Caco-2 (cell line): ENCODE measurements at regions not wholly inside any gene's neighbourhood (a gene's known extent, or its start where the extent isn't known, plus 50 kb on each side); places are given as distances from the start of the nearest gene placed in this dataset.

Experiments
- BruUV-seq: library from RNA; stranded (reverse); fragments of 400-500 nt; replicated peaks from 2 replicates; lab custom pipeline; 2021; lab: Mats Ljungman, UMichigan
- CTCF ChIA-PET: fragments of 300-600 bp; sonication (Branson Sonifier 250); formaldehyde crosslinking; loops from one replicate; lab custom pipeline; 2022; ENCODE audit warnings: antibody characterized with exemption; lab: Charles Lee
- POLR2A ChIA-PET: fragments of 300-600 bp; sonication (Branson Sonifier 250); formaldehyde crosslinking; loops from one replicate; lab custom pipeline; 2022; ENCODE audit warnings: antibody characterized with exemption; lab: Charles Lee
- DNase-seq, 2 experiments: peaks; one replicate each; pipeline versions ENCODE4 v3.0.0 to v3.0.0-alpha.2; 2020 to 2022
- H3K27me3 ChIP-seq: replicated peaks from 2 replicates; pipeline ENCODE4 v1.6.0; 2011; ENCODE audit warnings: low read length; ENCODE audit not compliant: control insufficient read depth, insufficient read depth
- H3K36me3 ChIP-seq: 2 replicates; pipeline ENCODE4 v1.5.1; 2011; ENCODE audit warnings: low read length; ENCODE audit not compliant: control insufficient read depth, insufficient read depth
- H3K4me1 ChIP-seq: fragments of 250-450 bp; sonication (Bioruptor Pico); 2 replicates; pipeline ENCODE4 v1.5.1; 2020; ENCODE audit warnings: mild to moderate bottlenecking
- H3K4me3 ChIP-seq: 2 replicates; pipeline ENCODE4 v1.5.1; 2011; ENCODE audit warnings: low read depth, mild to moderate bottlenecking, control low read depth, low read length
- H3K9me3 ChIP-seq: fragments of 250-450 bp; sonication (Bioruptor Pico); 2 replicates; pipeline ENCODE4 v1.5.1; 2020; ENCODE audit warnings: mild to moderate bottlenecking, moderate library complexity
- H3K27ac Mint-ChIP-seq: one replicate; pipeline ENCODE4 v1.8.0; 2022; ENCODE audit warnings: mixed read lengths; ENCODE audit not compliant: unreplicated experiment
- H3K27me3 Mint-ChIP-seq: one replicate; pipeline ENCODE4 v1.8.0; 2022; ENCODE audit warnings: mixed read lengths; ENCODE audit not compliant: insufficient read depth, unreplicated experiment
- H3K36me3 Mint-ChIP-seq: one replicate; pipeline ENCODE4 v1.8.0; 2022; ENCODE audit warnings: mild to moderate bottlenecking, mixed read lengths; ENCODE audit not compliant: insufficient read depth, unreplicated experiment
- H3K4me1 Mint-ChIP-seq: one replicate; pipeline ENCODE4 v1.8.0; 2022; ENCODE audit warnings: low read depth, mixed read lengths; ENCODE audit not compliant: unreplicated experiment
- H3K4me3 Mint-ChIP-seq: one replicate; pipeline ENCODE4 v1.8.0; 2022; ENCODE audit warnings: mild to moderate bottlenecking, moderate library complexity, mixed read lengths; ENCODE audit not compliant: unreplicated experiment
- H3K9me3 Mint-ChIP-seq: one replicate; pipeline ENCODE4 v1.8.0; 2022; ENCODE audit warnings: mixed read lengths; ENCODE audit not compliant: unreplicated experiment
- intact Hi-C: fragments of 100-400 bp; cut with micrococcal nuclease; formaldehyde crosslinking; loops from one replicate; pipeline ENCODE4 v1.10.0; 2022; ENCODE audit not compliant: unreplicated experiment
- TF ChIP-seq, protein P1 (sequence below), 2 experiments: fragments of 200-600 bp in 1 of 2; IDR thresholded peaks; 1 replicate in 1 of 2; 2 replicates in 1 of 2; pipeline versions ENCODE4 v1.5.1 to v1.8.0; 2011 to 2022; ENCODE audit warnings: antibody characterized with exemption in 1 of 2, control low read depth in 1 of 2, inconsistent platforms in 1 of 2, low read depth in 1 of 2, low read length in 1 of 2, mild to moderate bottlenecking in 1 of 2, moderate library complexity in 1 of 2; ENCODE audit not compliant: insufficient read depth in 1 of 2, severe bottlenecking in 1 of 2, unreplicated experiment in 1 of 2

DNA sequence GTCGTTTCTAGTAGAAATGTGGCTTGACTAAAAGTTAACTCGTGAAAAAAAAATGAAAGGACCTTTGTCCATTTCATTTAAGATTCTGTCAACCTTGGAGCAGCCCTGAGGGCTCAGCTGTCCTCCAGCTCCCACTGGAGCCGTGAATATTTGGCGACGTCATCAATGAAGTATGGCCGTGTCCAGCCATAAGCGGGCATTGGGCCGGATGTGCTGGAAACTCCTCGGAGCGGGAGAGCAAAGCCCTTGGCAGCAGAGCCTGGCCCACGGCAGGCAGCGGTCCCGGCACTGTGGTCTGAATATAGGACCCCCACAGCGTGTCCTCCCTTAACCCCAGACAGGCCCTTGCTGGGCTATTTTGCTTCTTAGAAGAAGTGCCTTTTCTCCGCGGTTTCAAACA lies 50.0 kb downstream of the JAKMIP3 start:
- ChIA-PET POLR2A (no interaction called here), CTCF (no interaction called here)
- H3K27me3 Mint-ChIP-seq, result no peaks in the 10 kb centered on the region
- H3K27ac Mint-ChIP-seq, result no peak overlapping the region
- no peaks in the 10 kb centered on the region for H3K9me3 ChIP-seq
- peaks cover 24% of the 10 kb centered on the region for H3K4me1 Mint-ChIP-seq
- intact Hi-C loops, result no loop called here
- BruUV-seq, result no TSS peak
- no peak for DNase-seq
- H3K4me3 Mint-ChIP-seq, result no peak overlapping the region
- H3K4me1 ChIP-seq, result peaks cover 29% of the 10 kb centered on the region
- TF ChIP-seq, protein P1, sequence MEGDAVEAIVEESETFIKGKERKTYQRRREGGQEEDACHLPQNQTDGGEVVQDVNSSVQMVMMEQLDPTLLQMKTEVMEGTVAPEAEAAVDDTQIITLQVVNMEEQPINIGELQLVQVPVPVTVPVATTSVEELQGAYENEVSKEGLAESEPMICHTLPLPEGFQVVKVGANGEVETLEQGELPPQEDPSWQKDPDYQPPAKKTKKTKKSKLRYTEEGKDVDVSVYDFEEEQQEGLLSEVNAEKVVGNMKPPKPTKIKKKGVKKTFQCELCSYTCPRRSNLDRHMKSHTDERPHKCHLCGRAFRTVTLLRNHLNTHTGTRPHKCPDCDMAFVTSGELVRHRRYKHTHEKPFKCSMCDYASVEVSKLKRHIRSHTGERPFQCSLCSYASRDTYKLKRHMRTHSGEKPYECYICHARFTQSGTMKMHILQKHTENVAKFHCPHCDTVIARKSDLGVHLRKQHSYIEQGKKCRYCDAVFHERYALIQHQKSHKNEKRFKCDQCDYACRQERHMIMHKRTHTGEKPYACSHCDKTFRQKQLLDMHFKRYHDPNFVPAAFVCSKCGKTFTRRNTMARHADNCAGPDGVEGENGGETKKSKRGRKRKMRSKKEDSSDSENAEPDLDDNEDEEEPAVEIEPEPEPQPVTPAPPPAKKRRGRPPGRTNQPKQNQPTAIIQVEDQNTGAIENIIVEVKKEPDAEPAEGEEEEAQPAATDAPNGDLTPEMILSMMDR (IDR thresholded peaks at IDR 0.05; ENCODE audit: insufficient read depth in 1 of 2, low read depth in 1 of 2, low read length in 1 of 2, severe bottlenecking in 1 of 2, unreplicated experiment in 1 of 2), result no peak
- no peaks in the 10 kb centered on the region for H3K9me3 Mint-ChIP-seq
- H3K36me3 ChIP-seq, result no peaks in the 10 kb centered on the region
- no peak overlapping the region for H3K4me3 ChIP-seq
- H3K27me3 ChIP-seq, result no peaks in the 10 kb centered on the region
- H3K36me3 Mint-ChIP-seq, result no peaks in the 10 kb centered on the region

- H3K36me3 ChIP-seq, result no peaks in the 10 kb centered on the region
- no peak for DNase-seq
- CTCF ChIA-PET, result interaction anchor here (0.7 kb wide), 1 partner anchor 74 kb away, joined by 4 read pairs; no protein-coding TSS in a partner anchor
- TF ChIP-seq, protein P1 (IDR thresholded peaks at IDR 0.05; ENCODE audit: insufficient read depth in 1 of 2, low read depth in 1 of 2, low read length in 1 of 2, severe bottlenecking in 1 of 2, unreplicated experiment in 1 of 2), result no peak
- H3K4me3 ChIP-seq, result no peak overlapping the region
- H3K27me3 Mint-ChIP-seq, result no peaks in the 10 kb centered on the region
- no peak overlapping the region for H3K27ac Mint-ChIP-seq
- peaks cover 29% of the 10 kb centered on the region for H3K4me1 ChIP-seq
- H3K4me1 Mint-ChIP-seq, result peaks cover 19% of the 10 kb centered on the region
- H3K9me3 ChIP-seq, result no peaks in the 10 kb centered on the region
- H3K9me3 Mint-ChIP-seq, result no peaks in the 10 kb centered on the region
- intact Hi-C loops, result no loop called here
- POLR2A ChIA-PET, result no interaction called here
- BruUV-seq, result no TSS peak
- H3K36me3 Mint-ChIP-seq, result no peaks in the 10 kb centered on the region
- no peaks in the 10 kb centered on the region for H3K27me3 ChIP-seq
- H3K4me3 Mint-ChIP-seq, result no peak overlapping the region
These were observed 51.4 kb downstream of the JAKMIP3 start for GRCh38 chr10:132117146-132117545.

DNA sequence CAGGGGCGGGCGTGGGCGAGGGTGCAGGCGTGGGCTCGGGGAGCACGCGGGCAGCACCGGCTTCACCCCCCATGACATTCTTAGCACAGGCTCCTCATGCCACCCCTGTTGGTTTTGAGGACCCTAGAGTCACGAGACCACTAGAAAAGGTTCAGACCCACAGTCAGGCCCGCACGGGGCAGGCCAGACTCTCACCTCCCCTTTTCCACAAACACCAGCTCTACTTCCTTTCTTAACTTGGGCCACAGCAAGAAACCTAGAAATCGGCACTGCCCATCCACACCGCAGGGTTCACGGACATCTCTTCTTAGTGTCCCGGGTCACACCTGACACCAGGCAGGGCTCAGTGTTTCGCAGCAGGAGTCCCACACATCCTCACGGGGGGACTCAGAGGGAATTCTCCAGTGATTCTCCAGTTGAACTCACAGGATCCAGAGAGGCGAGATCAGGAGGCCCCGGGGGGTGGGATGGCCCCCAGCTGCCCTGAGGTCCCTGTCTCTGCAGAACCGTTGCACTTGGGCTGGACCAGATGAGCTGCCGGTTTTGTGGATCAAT lies 52.0 kb downstream of the JAKMIP3 start:
- no peak for DNase-seq
- TF ChIP-seq, protein P1 (IDR thresholded peaks at IDR 0.05; ENCODE audit: insufficient read depth in 1 of 2, low read depth in 1 of 2, low read length in 1 of 2, severe bottlenecking in 1 of 2, unreplicated experiment in 1 of 2), result no peak
- ChIA-PET CTCF (no interaction called here), POLR2A (no interaction called here)
- intact Hi-C loops, result no loop called here
- Mint-ChIP-seq H3K4me1 (peaks cover 13% of the 10 kb centered on the region), H3K27me3 (no peaks in the 10 kb centered on the region), H3K27ac (no peak overlapping the region), H3K9me3 (no peaks in the 10 kb centered on the region), H3K36me3 (no peaks in the 10 kb centered on the region), H3K4me3 (no peak overlapping the region)
- Histone ChIP-seq H3K4me1 (peaks cover 26% of the 10 kb centered on the region), H3K9me3 (no peaks in the 10 kb centered on the region), H3K36me3 (no peaks in the 10 kb centered on the region), H3K27me3 (no peaks in the 10 kb centered on the region), H3K4me3 (no peak overlapping the region)
- no TSS peak for BruUV-seq
